Keratinocyte (primary cell): ENCODE measurements at regions not wholly inside any gene's neighbourhood (a gene's known extent, or its start where the extent isn't known, plus 50 kb on each side); places are given as distances from the start of the nearest gene placed in this dataset.

Experiments
- DNase-seq: peaks from one replicate; pipeline ENCODE4 v3.0.0-alpha.2; 2011; ENCODE audit warnings: low read depth, missing footprints, low spot score
- FAIRE-seq: peaks from 2 replicates; lab custom pipeline; 2011; peaks lifted over from hg19 to GRCh38; lab: Jason Lieb, UNC
- H2AFZ ChIP-seq: 2 replicates; pipeline ENCODE4 v1.6.0; 2012; ENCODE audit warnings: low read length, control low read depth, inconsistent platforms; ENCODE audit not compliant: control insufficient read depth
- H3K27ac ChIP-seq: 2 replicates; pipeline ENCODE4 v1.5.1; 2011; ENCODE audit warnings: low read length; ENCODE audit not compliant: control insufficient read depth, insufficient read depth
- H3K27me3 ChIP-seq: 3 replicates; pipeline ENCODE4 v1.6.0; 2011; ENCODE audit warnings: low read length; ENCODE audit not compliant: control insufficient read depth, insufficient read depth; ENCODE audit errors: extremely low read depth
- H3K36me3 ChIP-seq, 2 experiments: 2 replicates in 1 of 2; 3 replicates in 1 of 2; pipeline ENCODE4 v1.5.1; 2011; ENCODE audit warnings: low read length in 2 of 2, mild to moderate bottlenecking in 1 of 2; ENCODE audit not compliant: control insufficient read depth in 2 of 2, insufficient read depth in 2 of 2; ENCODE audit errors: extremely low read depth in 1 of 2
- H3K4me1 ChIP-seq: 3 replicates; pipeline ENCODE4 v1.5.1; 2011; ENCODE audit warnings: low read length; ENCODE audit not compliant: control insufficient read depth, insufficient read depth; ENCODE audit errors: extremely low read depth
- H3K4me2 ChIP-seq: 3 replicates; pipeline ENCODE4 v1.6.0; 2011; ENCODE audit warnings: low read depth, low read length; ENCODE audit not compliant: control insufficient read depth, insufficient read depth; ENCODE audit errors: extremely low read depth
- H3K4me3 ChIP-seq, 3 experiments: fragments of 200-600 bp in 1 of 3; sonication (generic) in 1 of 3; 2 replicates in 2 of 3; 3 replicates in 1 of 3; pipeline ENCODE4 v1.5.1; 2011 to 2016; ENCODE audit warnings: low read length in 3 of 3, mild to moderate bottlenecking in 3 of 3, control low read depth in 2 of 3, inconsistent platforms in 1 of 3, low read depth in 1 of 3, mixed read lengths in 1 of 3, mixed run types in 1 of 3, moderate library complexity in 1 of 3; ENCODE audit not compliant: control insufficient read depth in 2 of 3, insufficient read depth in 2 of 3; ENCODE audit errors: extremely low read depth in 1 of 3
- H3K79me2 ChIP-seq: 2 replicates; pipeline ENCODE4 v1.6.0; 2012; ENCODE audit warnings: low read length; ENCODE audit not compliant: control insufficient read depth, insufficient read depth
- H3K9ac ChIP-seq: 3 replicates; pipeline ENCODE4 v1.6.0; 2011; ENCODE audit warnings: low read length; ENCODE audit not compliant: control insufficient read depth, insufficient read depth; ENCODE audit errors: extremely low read depth
- H3K9me1 ChIP-seq: 3 replicates; pipeline ENCODE4 v1.6.0; 2011; ENCODE audit warnings: low read length; ENCODE audit not compliant: control insufficient read depth, insufficient read depth; ENCODE audit errors: extremely low read depth
- H3K9me3 ChIP-seq: 2 replicates; pipeline ENCODE4 v1.5.1; 2012; ENCODE audit warnings: low read depth, low read length; ENCODE audit not compliant: control insufficient read depth
- H4K20me1 ChIP-seq: 3 replicates; pipeline ENCODE4 v1.6.0; 2011; ENCODE audit warnings: low read length; ENCODE audit not compliant: control insufficient read depth, insufficient read depth; ENCODE audit errors: extremely low read depth
- EZH2 ChIP-seq: IDR thresholded peaks from one replicate; pipeline ENCODE4 v1.6.1; 2012; ENCODE audit warnings: inconsistent platforms, mild to moderate bottlenecking, low read length, moderate library complexity
- dilution Hi-C: fragments of 300-500 bp; cut with MboI; formaldehyde crosslinking; loops from one replicate; pipeline ENCODE4 v1.7.0; 2020; ENCODE audit warnings: low sequenced_read_pairs; ENCODE audit not compliant: extremely low pct_ligation_motif_present
- TF ChIP-seq, protein P1 (sequence below), 3 experiments: IDR thresholded peaks in 1 of 3; conservative IDR thresholded peaks in 1 of 3; optimal IDR thresholded peaks in 1 of 3; 2 replicates in 2 of 3; 3 replicates in 1 of 3; pipeline versions ENCODE3 to v1.5.1; 2011; ENCODE audit warnings: low read length in 3 of 3, mild to moderate bottlenecking in 3 of 3, moderate library complexity in 2 of 3, control low read depth in 1 of 3, inconsistent platforms in 1 of 3; ENCODE audit not compliant: insufficient read depth in 2 of 3; ENCODE audit errors: extremely low read depth in 1 of 3

DNA sequence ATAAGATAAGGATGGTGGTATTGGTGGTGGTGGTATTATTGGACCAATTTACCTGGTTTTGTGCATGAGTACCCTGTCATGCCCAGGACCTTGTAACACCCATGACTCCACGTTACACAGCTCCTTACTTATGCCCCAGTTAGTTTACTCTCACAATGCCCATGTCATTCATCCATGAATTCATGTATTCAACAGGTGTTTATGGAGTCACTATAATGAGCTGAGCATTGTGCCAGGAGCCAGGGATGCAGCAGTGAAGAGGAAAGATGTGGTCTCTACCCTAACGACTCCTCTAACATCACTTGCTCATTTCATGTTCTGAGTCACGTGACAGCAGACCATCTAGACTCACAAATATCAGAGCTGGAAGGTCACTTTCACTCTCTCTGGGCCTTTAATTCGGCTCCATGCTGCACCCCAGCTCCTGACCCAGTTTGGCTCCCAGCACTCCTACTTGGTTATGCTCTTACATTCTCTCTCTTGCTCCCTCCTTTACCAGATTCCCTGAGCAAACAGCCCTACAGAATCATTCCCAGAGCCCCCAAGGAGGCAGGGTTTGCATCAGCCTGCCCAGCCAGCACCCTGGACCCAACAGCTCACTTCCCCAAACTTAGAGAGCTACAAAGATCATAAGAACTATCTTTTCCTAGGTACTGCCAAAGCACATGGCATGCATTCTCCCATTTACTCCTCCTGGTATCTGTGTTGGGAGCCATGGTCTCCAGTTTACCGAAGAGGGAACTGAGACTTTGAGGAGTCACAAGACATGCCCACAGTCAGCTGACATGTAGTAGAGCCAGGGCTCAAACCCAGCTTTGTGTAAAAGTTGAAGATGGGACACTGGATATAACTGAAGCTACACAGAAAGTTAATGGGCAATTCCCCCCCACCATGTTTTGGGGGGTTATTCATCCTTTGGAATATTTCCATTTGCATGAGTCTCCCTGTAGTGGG, 449.9 kb downstream of the LRATD1 start:
- Histone ChIP-seq H2AFZ (no peak overlapping the region), H3K79me2 (no peaks in the 10 kb centered on the region), H3K4me3 (no peak overlapping the region), H3K9me1 (no peaks in the 10 kb centered on the region), H3K4me2 (no peak overlapping the region), H4K20me1 (no peaks in the 10 kb centered on the region), H3K27me3 (no peaks in the 10 kb centered on the region), H3K36me3 (no peaks in the 10 kb centered on the region), H3K9ac (no peak overlapping the region), H3K9me3 (no peaks in the 10 kb centered on the region), H3K27ac (no peak overlapping the region), H3K4me1 (no peaks in the 10 kb centered on the region)
- no peak for DNase-seq
- TF ChIP-seq, protein P1, sequence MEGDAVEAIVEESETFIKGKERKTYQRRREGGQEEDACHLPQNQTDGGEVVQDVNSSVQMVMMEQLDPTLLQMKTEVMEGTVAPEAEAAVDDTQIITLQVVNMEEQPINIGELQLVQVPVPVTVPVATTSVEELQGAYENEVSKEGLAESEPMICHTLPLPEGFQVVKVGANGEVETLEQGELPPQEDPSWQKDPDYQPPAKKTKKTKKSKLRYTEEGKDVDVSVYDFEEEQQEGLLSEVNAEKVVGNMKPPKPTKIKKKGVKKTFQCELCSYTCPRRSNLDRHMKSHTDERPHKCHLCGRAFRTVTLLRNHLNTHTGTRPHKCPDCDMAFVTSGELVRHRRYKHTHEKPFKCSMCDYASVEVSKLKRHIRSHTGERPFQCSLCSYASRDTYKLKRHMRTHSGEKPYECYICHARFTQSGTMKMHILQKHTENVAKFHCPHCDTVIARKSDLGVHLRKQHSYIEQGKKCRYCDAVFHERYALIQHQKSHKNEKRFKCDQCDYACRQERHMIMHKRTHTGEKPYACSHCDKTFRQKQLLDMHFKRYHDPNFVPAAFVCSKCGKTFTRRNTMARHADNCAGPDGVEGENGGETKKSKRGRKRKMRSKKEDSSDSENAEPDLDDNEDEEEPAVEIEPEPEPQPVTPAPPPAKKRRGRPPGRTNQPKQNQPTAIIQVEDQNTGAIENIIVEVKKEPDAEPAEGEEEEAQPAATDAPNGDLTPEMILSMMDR (optimal IDR thresholded peaks at IDR 0.05 in 1 of 3, IDR thresholded peaks at IDR 0.05 in 1 of 3, conservative IDR thresholded peaks at IDR 0.05 in 1 of 3; ENCODE audit: extremely low read depth in 1 of 3, insufficient read depth in 2 of 3, low read length in 3 of 3): no peak
- no peak for TF ChIP-seq EZH2
- FAIRE-seq: no peak
- dilution Hi-C loops: no loop called here

DNA sequence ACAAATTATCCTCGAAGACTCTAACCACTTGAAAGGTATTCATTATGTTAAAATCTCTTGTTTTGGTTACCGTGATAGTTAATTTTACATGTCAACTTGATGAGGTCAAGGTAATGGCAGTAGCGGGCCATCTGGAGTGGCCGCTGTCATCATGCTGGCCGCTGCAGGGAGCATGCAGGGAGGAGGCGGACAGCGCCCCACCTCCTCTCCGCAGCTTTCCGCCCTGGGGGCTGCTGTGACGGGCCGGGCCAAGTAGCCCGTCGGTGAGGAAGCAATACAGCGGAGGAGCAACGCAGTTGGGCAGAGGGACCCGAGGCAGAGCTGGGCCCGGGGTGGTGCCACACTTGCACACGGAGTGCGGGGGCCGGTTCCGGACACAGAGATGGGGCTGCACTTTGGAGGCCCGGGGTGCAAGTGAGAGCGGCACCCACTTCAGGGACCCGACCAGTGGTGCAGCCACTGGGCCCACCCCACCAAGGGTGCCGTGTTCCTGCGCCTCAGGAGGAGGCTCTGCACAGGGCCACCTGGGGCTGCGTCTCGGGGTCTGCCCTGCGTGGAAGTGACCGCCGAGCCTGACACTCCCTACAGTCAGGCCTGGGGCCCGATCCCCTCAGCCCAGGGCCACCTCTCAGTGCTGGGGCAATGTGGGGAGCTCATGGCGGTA, 452.4 kb downstream of the LRATD1 start:
- H2AFZ ChIP-seq: no peak overlapping the region

More for the DNA sequence above, 452.4 kb downstream of the LRATD1 start:
- Histone ChIP-seq H4K20me1 (no peaks in the 10 kb centered on the region), H3K9me1 (no peaks in the 10 kb centered on the region), H3K4me3 (no peak overlapping the region), H3K9me3 (no peaks in the 10 kb centered on the region), H3K27me3 (no peaks in the 10 kb centered on the region), H3K79me2 (no peaks in the 10 kb centered on the region), H3K4me1 (no peaks in the 10 kb centered on the region), H3K27ac (no peak overlapping the region), H3K9ac (no peak overlapping the region), H3K4me2 (no peak overlapping the region), H3K36me3 (no peaks in the 10 kb centered on the region)
- dilution Hi-C loops: no loop called here
- DNase-seq (no peak), FAIRE-seq (no peak)
- no peak for TF ChIP-seq EZH2
- TF ChIP-seq, protein P1 (optimal IDR thresholded peaks at IDR 0.05 in 1 of 3, IDR thresholded peaks at IDR 0.05 in 1 of 3, conservative IDR thresholded peaks at IDR 0.05 in 1 of 3; ENCODE audit: extremely low read depth in 1 of 3, insufficient read depth in 2 of 3, low read length in 3 of 3): no peak
